ENCODE measurements at regions not wholly inside any gene's neighbourhood (a gene's known extent, or its start where the extent isn't known, plus 50 kb on each side); places are given as distances from the start of the nearest gene placed in this dataset.

GRCh38 chr18:46329736-46330246 lies 225.6 kb downstream of the HAUS1 start:
- TF ChIP-seq EZH2 (IDR thresholded peaks at IDR 0.05) (no peak), POLR2AphosphoS5 (IDR thresholded peaks at IDR 0.05; ENCODE audit: borderline replicate concordance, low read depth, low read length) (no peak), FOXP2 (optimal IDR thresholded peaks at IDR 0.05; ENCODE audit: control extremely low read depth, extremely low read length, insufficient read depth) (no peak)
